GM18907 (cell line): ENCODE measurements at regions not wholly inside any gene's neighbourhood (a gene's known extent, or its start where the extent isn't known, plus 50 kb on each side); places are given as distances from the start of the nearest gene placed in this dataset.
"Not testable (repeated sequence)": the region's sequence is repeated elsewhere in the genome, so short reads cannot be mapped to it uniquely, and the experiment has no call there.

Source experiments
- ATAC-seq: cut with Tn5 transposase; IDR thresholded peaks from one replicate; pipeline ENCODE4 v1.9.1; 2021; ENCODE audit warnings: mild to moderate bottlenecking, moderate library complexity; ENCODE audit not compliant: unreplicated experiment

DNA sequence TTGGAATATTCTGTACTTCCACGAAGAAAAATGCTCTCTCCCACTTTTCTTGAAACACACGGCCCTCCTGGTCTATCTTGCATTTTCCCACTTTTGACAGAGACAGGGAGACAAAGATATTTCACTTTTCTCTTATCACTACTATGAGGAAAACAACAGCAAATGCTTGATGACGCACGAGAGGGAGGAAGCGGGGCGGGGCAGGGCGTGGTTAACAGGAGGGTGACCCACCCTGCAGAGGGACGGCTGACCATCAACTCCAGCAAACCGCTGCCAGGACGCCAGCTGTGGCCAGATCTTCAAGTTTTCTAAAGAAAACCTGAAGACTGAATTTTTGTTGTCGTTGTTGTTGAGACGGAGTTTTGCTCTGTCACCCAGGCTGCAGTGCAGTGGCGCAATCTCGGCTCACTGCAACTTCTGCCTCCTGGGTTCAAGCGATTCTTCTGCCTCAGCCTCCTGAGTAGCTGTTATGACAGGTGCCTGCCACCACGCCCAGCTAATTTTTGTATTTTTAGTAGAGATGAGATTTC lies 63.8 kb downstream of the NSUN5 start:
- not testable (repeated sequence) for ATAC-seq

DNA sequence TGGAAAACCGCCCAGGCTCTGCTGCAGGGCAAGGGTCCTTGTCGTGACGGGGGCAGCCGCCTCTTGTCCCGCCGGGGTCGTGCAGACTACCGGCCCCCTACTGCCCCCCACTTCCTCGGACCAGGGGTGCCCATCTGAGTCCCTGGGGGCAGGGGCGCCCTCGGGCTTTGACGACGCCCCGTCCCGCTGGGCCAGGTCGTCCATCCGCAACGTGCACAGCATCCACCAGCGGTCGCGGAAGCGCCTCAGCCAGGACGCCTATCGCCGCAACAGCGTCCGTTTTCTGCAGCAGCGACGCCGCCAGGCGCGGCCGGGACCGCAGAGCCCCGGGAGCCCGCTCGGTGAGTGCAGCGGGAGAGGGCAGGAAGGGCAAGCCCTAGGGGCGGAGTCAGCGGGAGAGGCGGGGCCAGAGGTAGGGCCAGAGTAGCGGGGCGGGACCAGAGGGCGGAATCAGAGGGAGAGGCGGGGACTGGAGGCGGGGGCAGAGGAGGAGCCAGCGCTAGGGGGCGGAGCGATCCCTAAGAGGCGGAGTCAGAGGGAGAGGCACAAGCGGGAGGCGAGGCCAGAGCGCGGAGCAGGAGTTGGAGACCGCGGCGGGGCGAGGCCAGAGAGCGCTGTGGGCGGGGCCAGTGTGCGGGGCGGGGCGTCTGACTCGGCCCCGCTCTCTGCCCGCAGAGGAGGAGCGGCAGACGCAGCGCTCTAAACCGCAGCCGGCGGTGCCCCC lies 73.5 kb downstream of the NSUN5 start:
- ATAC-seq, result peak; percentile 94

DNA sequence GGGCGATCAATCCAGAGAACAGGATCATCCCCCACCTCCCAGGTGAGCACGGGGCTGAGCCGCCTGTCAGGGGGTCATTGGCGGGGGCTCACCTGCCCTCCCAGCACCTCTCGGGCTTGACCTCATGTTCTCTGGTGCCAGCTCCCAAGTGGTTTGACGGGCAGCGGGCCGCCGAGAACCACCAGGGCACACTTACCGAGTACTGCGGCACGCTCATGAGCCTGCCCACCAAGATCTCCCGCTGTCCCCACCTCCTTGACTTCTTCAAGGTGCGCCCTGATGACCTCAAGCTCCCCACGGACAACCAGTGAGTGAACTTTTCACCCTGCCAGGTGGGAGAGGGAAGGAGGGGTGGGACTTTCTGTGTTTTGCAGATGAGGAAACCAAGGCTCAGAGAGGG lies 82.9 kb downstream of the NSUN5 start:
- not testable (repeated sequence) for ATAC-seq

DNA sequence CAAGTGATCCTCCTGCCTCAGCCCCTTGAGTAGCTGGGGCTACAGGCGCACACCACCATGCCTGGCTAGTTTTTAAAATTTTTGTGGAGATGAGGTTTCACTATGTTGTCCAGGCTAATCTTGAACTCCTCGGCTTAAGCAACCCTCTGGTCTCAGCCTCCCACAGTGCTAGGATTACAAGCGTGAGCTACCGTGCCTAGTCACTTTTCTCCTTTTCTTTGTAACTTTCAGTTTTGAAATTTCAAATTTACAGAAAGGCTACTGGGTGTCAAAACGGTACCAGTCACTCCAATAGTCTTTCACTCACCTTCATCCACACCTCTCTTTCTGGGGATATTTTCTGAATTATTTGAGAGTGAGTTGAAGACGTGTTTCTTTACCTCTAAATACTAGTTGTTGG lies 86.9 kb downstream of the NSUN5 start:
- not testable (repeated sequence) for ATAC-seq

DNA sequence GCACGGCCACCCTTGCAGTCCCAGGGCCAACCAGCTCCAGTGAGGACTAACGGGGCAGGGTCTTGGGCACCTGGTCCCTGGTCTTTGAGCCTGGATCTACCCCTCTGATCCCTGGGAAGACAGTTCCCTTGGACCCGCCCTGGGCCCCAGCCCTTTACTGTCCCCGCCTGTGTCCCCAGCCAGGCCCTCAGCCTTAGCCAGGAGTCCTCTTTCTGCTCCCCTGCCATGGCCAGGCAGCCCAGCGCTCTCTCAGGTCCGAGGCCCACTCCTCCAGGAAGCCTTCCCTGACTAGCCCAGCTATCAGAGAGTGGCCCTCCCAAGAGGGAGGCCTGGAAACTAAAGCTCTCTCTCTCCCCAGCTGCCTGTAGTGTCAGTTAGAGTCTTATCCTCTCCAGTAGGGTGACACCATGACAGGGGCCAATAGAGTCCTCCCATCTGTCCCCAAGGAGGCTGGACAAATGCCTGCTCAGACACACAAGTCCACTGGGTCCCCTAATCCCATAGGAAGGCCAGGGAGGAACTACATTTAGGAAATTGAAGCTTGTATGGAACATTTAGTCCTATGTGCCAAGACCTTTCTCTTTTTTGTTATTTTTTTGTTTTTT lies 87.8 kb downstream of the NSUN5 start:
- ATAC-seq, result peak; percentile 37

DNA sequence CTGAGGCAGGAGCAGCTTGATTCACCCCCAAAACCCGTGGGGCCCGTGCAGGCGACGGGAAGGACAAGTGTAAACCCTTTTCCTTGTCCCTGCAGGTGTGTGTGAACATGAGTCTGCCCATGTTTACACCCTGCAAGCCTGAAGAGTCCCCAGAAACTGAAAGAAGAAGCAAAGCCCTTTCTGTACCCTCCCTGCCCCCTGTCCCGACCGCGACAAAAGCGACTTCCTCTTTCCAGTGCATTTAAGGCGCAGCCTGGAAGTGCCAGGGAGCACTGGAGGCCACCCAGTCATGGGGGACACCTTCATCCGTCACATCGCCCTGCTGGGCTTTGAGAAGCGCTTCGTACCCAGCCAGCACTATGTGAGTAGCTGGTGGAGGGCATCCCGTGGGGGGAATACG lies 88.3 kb downstream of the NSUN5 start:
- peak; percentile 88 for ATAC-seq

DNA sequence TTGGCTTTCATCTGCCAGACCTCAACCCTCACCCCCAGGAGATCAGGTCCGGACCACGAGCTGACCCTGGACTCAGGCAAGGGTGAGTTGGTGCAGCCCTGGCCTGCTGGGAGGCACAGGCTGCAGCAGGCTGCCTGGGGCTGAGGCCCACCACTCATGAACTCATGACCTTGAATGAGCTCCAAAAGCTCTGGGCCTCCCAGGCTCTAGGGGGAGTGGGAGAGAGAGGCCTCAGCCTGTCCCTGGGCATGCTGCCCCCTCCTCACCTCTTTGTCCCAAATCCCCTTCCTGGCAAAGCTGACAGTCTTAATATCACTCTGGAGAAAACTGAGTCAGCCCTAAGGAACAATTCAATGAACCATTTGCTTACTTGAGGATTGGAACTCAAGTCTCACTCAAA lies 89.8 kb downstream of the NSUN5 start:
- ATAC-seq, result not testable (repeated sequence)

DNA sequence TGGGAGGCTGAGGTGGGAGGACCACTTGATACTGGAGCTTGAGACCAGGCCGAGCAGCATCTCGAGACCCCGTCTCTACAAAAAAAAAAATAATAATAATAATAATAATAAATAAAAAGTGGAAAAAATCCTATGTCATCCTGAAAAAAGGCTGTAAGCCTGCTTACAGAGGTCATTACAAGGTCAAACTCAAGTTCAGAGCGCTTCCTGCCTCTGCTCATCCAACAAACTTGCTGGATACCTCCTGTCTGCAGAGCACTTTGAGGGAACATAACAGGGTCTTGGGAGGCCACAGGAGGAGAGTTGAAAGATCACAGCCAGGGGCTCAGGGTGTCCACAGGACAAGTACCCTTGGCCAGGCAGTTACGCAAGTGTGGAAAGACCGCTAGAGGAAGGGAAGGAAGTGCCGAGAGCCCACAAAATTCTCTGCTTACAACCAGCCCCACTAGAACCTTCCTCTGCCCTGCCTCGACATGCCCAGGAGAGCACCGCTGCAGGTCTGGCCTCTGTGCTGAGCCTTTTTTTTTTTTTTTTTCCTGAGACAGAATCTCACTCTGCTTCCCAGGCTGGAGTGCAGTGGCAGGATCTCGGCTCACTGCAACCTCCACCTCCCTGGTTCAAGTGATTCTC lies 92.5 kb downstream of the NSUN5 start:
- ATAC-seq, result not testable (repeated sequence)

DNA sequence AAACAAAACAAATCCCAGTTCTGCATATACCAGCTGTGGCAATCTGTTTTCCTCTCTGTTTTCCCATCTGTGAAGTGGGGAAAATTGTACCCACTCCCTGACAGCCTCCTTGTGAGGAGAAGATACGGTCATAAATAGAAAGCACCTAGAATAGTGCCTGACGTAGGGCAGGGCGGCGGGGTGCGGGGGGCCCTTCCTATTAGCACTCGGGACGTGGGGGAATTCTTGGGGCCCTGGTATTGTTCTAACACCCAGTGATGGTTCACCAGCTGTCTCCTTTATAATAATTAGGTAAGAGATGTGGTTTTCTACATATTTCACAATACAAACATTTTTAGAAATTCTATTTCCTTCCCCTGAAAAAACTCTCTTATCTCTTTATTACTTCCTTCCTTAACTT lies 93.4 kb downstream of the NSUN5 start:
- not testable (repeated sequence) for ATAC-seq

DNA sequence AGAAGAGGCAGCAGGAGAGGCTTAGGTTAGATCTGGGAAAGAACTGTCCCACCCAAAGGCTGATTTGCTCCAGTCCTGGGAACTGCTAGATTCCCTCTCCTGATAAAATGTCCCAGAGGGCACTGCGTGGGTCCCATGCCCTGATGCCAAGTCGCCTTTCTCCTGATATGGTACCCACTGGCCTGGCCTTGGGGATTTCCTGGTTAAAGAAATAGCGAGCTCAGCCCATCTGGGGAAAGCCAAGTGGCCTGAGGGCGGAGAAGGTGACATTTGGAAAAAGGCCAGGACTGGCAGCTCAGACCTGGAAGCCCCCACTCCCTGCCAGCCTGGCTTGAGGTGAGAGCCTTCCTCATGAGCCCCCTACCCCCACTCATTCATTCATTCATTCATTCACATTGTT lies 94.2 kb downstream of the NSUN5 start:
- not testable (repeated sequence) for ATAC-seq

DNA sequence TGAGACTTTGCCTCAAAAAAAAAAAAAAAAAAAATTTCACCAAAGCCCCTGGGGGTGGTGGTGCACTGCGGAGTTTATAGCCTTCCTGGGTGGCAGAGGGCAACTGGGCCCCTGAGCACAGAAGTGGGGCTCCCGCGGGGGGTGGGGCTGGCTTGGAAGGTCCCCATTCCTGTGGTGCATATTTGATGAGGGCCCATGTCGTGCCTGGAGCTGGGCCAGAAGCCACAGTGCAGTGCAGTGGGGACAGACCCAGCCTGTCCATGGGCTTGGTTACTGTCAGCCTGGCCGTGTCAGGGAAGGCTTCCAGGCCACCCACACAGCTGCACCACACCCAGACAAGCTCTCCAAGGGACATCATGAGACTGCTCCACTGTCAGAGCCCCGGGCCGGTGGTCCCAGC lies 95.5 kb downstream of the NSUN5 start:
- not testable (repeated sequence) for ATAC-seq

DNA sequence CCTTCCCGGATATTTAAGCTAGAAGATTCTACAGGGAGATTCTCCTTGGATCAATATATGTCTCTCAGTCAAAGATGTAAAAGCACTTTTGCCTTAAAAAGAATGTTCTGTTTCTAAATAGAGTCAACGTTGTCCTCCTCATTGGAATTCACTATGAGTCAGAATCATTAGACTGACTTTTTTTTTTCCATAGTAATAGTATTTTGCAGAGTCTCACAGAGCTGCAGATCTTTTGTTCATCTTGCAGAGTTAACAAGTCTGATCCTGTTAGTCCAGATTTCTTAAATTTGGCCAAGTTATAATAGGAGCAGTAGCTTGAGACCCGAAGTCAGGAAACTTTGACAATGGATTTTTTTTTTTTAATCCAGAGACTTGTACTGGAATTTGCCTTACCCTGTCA lies 103.0 kb downstream of the NSUN5 start:
- ATAC-seq, result not testable (repeated sequence)

DNA sequence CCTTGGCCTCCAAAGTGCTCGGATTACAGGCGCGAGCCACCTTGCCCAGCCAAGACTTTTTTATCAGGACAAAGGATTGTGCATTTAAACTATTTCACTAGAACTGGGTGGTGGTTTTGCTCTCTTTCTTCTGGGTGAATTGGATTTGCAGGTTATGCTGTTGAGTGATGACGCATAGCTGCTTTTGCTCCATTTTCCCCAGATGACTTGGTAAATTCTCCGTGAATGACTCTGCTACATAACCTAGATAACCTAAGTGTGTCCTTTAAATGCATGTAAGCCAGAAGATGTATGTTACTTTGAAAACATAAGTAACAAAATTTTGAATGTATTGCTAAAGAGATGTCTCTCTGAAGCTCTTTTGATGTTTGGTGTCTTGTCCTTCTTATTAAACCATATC lies 103.7 kb downstream of the NSUN5 start:
- ATAC-seq, result not testable (repeated sequence)

DNA sequence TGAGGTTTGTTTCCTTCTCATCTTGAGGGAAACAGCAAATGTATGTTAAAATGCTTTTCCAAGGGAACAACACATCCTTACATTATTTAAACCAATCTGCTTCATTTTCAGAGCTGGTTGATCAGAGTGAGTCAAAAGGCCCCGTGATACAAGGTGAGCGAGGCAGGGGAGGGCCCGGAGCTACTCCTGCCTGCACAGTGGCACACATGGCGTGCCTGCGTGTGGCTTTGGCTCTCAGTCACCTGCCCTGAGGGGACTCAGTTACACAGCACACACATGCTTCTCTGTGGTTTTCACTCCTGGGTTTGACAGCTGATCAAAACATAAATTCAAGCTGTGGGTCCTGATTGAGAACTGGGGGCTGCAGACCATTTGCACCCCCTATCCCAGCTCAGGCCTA lies 105.3 kb downstream of the NSUN5 start:
- not testable (repeated sequence) for ATAC-seq

DNA sequence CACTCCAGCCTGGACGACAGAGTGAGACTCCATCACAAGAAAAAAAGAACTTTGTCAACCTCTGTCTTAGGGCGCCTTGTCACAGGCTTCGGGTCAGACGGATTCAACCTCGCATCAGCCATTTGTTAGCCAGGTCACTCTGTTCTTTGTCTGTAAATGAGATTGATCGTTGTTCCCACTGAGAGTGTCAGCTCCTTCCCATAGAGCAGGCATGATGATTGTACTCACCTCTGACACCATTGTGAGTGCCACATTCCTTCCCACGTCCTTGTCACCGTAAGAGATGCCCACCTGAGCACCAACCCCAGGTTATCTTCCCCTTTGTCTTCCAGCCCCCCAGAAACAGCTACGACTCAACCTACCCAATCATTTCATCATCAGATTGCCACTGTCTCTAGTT lies 107.4 kb downstream of the NSUN5 start:
- not testable (repeated sequence) for ATAC-seq

DNA sequence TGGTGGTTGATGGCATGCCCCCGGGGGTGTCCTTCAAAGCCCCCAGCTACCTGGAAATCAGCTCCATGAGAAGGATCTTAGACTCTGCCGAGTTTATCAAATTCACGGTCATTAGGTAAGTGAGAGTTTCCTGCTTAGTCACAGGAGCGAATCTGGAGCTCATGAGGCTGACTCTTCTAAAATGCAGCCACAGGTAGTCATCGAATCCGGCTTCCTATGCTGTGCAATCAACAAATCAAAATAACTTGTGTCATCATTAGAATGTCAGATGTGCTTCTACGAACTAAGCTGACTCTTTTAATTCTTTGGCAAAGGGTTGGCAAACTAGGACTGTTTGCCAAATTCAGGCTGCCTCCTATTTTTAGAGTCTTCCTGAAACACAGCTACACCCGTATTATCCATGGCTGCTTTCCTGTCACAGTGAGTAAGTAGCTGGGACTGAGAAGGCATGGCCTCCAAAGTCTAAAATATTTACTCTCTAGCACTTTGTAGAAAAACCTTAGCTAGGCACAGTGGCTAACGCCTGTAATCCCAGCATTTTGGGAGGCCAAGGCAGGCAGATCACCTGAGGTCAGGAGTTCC lies 108.0 kb downstream of the NSUN5 start:
- not testable (repeated sequence) for ATAC-seq

DNA sequence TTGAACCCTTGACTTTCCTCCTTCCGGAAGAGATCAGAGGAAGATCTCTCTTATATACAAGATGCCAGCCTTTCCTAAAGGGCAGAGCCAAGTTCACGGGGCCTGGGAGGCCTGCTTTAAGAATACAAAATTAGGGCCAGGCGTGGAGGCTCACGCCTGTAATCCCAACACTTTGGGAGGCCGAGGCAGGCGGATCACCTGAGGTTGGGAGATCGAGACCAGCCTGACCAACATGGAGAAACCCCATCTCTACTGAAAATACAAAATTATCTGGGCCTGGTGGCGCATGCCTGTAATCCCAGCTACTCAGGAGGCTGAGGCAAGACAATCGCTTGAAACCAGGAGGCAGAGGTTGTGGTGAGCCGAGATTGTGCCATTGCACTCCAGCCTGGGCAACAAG lies 108.2 kb upstream of the SPDYE9 start:
- not testable (repeated sequence) for ATAC-seq

DNA sequence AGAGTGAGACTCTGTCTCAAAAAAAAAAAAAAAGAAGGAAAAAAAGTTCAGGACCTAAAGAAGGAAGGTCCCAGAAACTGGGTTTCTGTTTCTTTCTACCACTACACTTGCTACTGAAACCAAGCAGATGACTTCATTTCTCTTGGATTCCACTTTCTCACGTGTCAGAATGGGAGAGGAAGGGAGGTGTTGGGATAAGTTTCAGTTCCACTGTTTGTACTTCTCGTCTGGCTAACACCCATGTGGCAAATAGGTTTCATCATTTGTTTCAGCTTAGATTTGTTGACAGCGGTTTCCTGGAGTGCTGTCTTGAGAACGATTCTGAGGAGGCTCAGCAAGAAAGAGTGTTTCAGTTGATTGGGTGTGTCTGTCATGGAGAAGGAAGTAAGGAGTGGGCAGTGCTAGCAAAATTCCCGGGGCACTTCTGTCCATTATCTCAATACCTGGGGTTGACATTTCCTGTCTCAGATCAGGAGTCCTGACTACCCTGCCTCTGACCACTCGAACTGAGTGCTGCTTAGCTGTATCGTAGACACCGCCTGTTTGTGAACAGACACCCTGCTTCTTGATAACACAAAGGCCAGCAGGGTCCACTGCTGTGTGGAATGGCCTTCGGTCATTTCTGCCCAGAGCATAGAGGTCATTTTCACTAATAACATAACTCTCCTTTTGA lies 104.8 kb upstream of the SPDYE9 start:
- not testable (repeated sequence) for ATAC-seq

DNA sequence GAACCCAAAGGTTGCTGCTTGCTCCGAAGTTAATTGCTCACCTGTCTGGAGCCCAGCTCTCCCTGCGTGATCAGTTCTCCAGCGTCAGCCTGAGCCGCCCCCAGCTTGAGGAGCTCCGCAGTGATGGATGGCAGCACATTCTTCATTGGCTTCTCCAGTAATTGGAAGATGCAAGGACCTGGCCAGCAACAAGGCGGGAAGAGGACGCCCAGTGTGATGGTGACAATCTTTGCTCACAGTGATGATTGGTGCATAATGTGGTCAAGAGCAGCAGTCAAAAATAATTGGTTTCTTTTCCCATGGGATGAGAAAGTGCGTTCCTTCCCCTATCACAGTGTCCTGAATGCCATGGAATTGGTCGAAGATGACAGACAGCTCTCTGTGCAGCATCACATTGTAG lies 102.4 kb upstream of the SPDYE9 start:
- ATAC-seq, result not testable (repeated sequence)

DNA sequence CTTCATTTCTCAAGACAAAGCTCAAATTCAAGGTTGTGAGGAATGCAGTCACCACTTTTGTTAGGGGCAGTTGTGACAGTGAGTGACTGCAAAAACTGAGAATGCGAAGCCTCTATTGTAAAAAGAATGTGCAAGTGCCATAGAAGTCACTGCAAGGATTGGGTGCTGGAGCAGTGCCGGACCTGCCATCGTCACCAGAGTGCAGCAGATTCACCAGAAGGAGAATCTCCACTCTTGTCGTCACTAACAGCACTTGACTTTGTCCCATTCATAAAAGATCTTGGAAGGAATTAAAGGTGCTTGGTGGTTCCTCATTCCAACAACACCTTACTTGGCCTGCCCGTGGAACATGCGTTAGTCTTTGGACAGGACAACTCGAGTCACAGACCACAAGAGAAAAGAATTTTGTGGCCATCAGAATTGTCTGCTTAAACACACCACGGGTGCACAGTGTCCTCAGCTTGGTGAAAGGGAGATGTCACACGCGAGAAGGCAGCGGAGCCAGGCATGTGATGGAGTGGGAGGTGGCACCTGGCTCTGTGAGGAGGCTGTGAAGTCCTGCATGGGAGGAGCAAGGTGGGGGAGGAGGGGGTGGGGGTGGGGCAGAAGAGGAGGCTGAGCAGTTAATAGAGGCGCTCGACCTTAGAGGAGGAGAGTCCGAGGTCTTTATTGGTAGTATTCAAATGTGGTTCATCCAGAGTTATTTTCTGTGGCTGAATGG lies 100.9 kb upstream of the SPDYE9 start:
- ATAC-seq, result not testable (repeated sequence)
